Stimulated activated CD4-positive, alpha-beta T cell treated with anti-CD3 and anti-CD28 coated beads, Interleukin-15, amount 100 ng/mL, for 24 hours (primary cell): ENCODE measurements at regions not wholly inside any gene's neighbourhood (a gene's known extent, or its start where the extent isn't known, plus 50 kb on each side); places are given as distances from the start of the nearest gene placed in this dataset.

Experiments
- DNase-seq: peaks from one replicate; pipeline ENCODE4 v3.0.0-alpha.2; 2020

GRCh38 chr7:10821156-10821555 is 152.5 kb upstream of the PHF14 start:
- DNase-seq, result no peak

- DNase-seq, result no peak
Observed at GRCh38 chr7:10824154-10824553, 149.5 kb upstream of the PHF14 start.

GRCh38 chr7:10838228-10838627 is 135.4 kb upstream of the PHF14 start:
- no peak for DNase-seq

- no peak for DNase-seq
Observed at GRCh38 chr7:10845225-10845624, 128.4 kb upstream of the PHF14 start.

- DNase-seq, result no peak
Observed at GRCh38 chr7:10855583-10855982, 118.1 kb upstream of the PHF14 start.

- DNase-seq, result no peak
Observed at GRCh38 chr7:10860516-10860915, 113.2 kb upstream of the PHF14 start.

GRCh38 chr7:10863476-10863875 is 110.2 kb upstream of the PHF14 start:
- DNase-seq, result no peak

GRCh38 chr7:10874666-10875065 is 99.0 kb upstream of the PHF14 start:
- DNase-seq, result no peak

- DNase-seq, result no peak
Observed at GRCh38 chr7:10875080-10875479, 98.6 kb upstream of the PHF14 start.

- DNase-seq, result peak; percentile 4
Observed at GRCh38 chr7:10888861-10889260, 84.8 kb upstream of the PHF14 start.

GRCh38 chr7:10889266-10889898 is 84.3 kb upstream of the PHF14 start:
- DNase-seq, result peak; percentile 49

GRCh38 chr7:10908600-10908999 is 65.1 kb upstream of the PHF14 start:
- DNase-seq, result no peak

- no peak for DNase-seq
Observed at GRCh38 chr7:10910447-10910846, 63.2 kb upstream of the PHF14 start.

GRCh38 chr7:10912077-10912476 is 61.6 kb upstream of the PHF14 start:
- no peak for DNase-seq

GRCh38 chr7:10913457-10913856 is 60.2 kb upstream of the PHF14 start:
- DNase-seq, result no peak

- no peak for DNase-seq
Observed at GRCh38 chr7:10918093-10918590, 55.5 kb upstream of the PHF14 start.

GRCh38 chr7:10919923-10920322 is 53.7 kb upstream of the PHF14 start:
- no peak for DNase-seq
